ENCODE measurements at regions not wholly inside any gene's neighbourhood (a gene's known extent, or its start where the extent isn't known, plus 50 kb on each side); places are given as distances from the start of the nearest gene placed in this dataset.
A peak's percentile ranks its signal among the peaks of the same experiment; 100 is the strongest.

- TF ChIP-seq POLR2A (IDR thresholded peaks at IDR 0.05), result no peak
- no peak for TF ChIP-seq CTCF (IDR thresholded peaks at IDR 0.05)
- Histone ChIP-seq H3K27ac (no peak overlapping the region), H3K27me3 (no peaks in the 10 kb centered on the region), H3K36me3 (no peaks in the 10 kb centered on the region), H3K4me1 (no peaks in the 10 kb centered on the region), H3K9me3 (peaks cover 0 to 19% (median 5%) of the 10 kb centered on the region in 12 donors), H3K4me3 (no peak overlapping the region)
- 74 to 87% (median 79%) methylated on average over 3 of the region's 3 CpGs for WGBS, 4 donors
- intact Hi-C loops (cut with DNase I), result no loop called here
- ATAC-seq (no peak), DNase-seq (no peak)
These were observed 205.9 kb downstream of the CBLN1 start for GRCh38 chr16:49075709-49076108.

GRCh38 chr16:49068224-49068623 is 213.4 kb downstream of the CBLN1 start:
- no peaks in the 10 kb centered on the region for H3K36me3 ChIP-seq
- H3K4me3 ChIP-seq, result no peak overlapping the region
- no peak overlapping the region for H3K27ac ChIP-seq
- H3K9me3 ChIP-seq, result peaks cover 0 to 9% (median 0%) of the 10 kb centered on the region in 12 donors
- ATAC-seq (no peak), DNase-seq (no peak)
- intact Hi-C loops (cut with DNase I), result no loop called here
- WGBS, 4 donors, result 85 to 91% (median 86%) methylated on average over 5 of the region's 5 CpGs
- no peaks in the 10 kb centered on the region for H3K27me3 ChIP-seq
- no peaks in the 10 kb centered on the region for H3K4me1 ChIP-seq
- TF ChIP-seq CTCF (IDR thresholded peaks at IDR 0.05) (no peak), POLR2A (IDR thresholded peaks at IDR 0.05) (no peak)

- DNase-seq, result peak in 1 of 5 donors; percentile 41
- H3K9me3 ChIP-seq, result peaks cover 0 to 9% (median 0%) of the 10 kb centered on the region in 12 donors
- H3K27me3 ChIP-seq, result no peaks in the 10 kb centered on the region
- TF ChIP-seq CTCF (IDR thresholded peaks at IDR 0.05) (no peak), POLR2A (IDR thresholded peaks at IDR 0.05) (no peak)
- ATAC-seq, result peak; percentile 71 to 93 (median 82)
- H3K27ac ChIP-seq, result no peak overlapping the region
- H3K4me1 ChIP-seq, result no peaks in the 10 kb centered on the region
- no peak overlapping the region for H3K4me3 ChIP-seq
- intact Hi-C loops (cut with DNase I), result no loop called here
- 37 to 53% (median 43%) methylated on average over 4 of the region's 4 CpGs for WGBS, 4 donors
- H3K36me3 ChIP-seq, result no peaks in the 10 kb centered on the region
These were observed 213.9 kb downstream of the CBLN1 start for GRCh38 chr16:49067776-49068175.

GRCh38 chr16:49061137-49061714 is 220.4 kb downstream of the CBLN1 start:
- no peaks in the 10 kb centered on the region for H3K27me3 ChIP-seq
- intact Hi-C loops (cut with DNase I), result no loop called here
- 44 to 66% (median 54%) methylated on average over 3 of the region's 3 CpGs for WGBS, 4 donors
- no peak overlapping the region for H3K27ac ChIP-seq
- no peaks in the 10 kb centered on the region for H3K9me3 ChIP-seq
- H3K36me3 ChIP-seq, result no peaks in the 10 kb centered on the region
- no peak for TF ChIP-seq POLR2A (IDR thresholded peaks at IDR 0.05)
- no peak for TF ChIP-seq CTCF (IDR thresholded peaks at IDR 0.05)
- peak; percentile 96 to 99 (median 98) for ATAC-seq
- peaks cover 0 to 6% (median 0%) of the 10 kb centered on the region in 12 donors for H3K4me1 ChIP-seq
- peak in 4 of 5 donors; percentile 43 to 69 (median 48) for DNase-seq
- no peak overlapping the region for H3K4me3 ChIP-seq
